Endothelial cell of umbilical vein (primary cell): ENCODE measurements at regions not wholly inside any gene's neighbourhood (a gene's known extent, or its start where the extent isn't known, plus 50 kb on each side); places are given as distances from the start of the nearest gene placed in this dataset.

Experiments used
- BruUV-seq: library from RNA; stranded (reverse); fragments of 400-500 nt; replicated peaks from 2 replicates; lab custom pipeline; 2021; lab: Mats Ljungman, UMichigan
- CTCF ChIA-PET: fragments of 300-600, 350-600 bp; sonication (Branson Sonifier 250); formaldehyde crosslinking; loops from one replicate; lab custom pipeline; 2021; ENCODE audit warnings: antibody characterized with exemption, inconsistent platforms; lab: Charles Lee
- POLR2A ChIA-PET: fragments of 300-600, 350-600 bp; sonication (Branson Sonifier 250); formaldehyde crosslinking; loops from one replicate; lab custom pipeline; 2021; ENCODE audit warnings: antibody characterized with exemption, inconsistent platforms; lab: Charles Lee
- DNase-seq: peaks from one replicate; pipeline ENCODE4 v3.0.0-alpha.2; 2011; ENCODE audit warnings: low read depth, low spot score
- FAIRE-seq: peaks from 2 replicates; lab custom pipeline; 2011; peaks lifted over from hg19 to GRCh38; lab: Jason Lieb, UNC
- H2AFZ ChIP-seq: 2 replicates; pipeline ENCODE4 v1.6.0; 2012; ENCODE audit warnings: low read depth, low read length, control low read depth, inconsistent platforms
- H3K27ac ChIP-seq: 2 replicates; pipeline ENCODE4 v1.5.1; 2011; ENCODE audit warnings: low read depth, mild to moderate bottlenecking, control low read depth, low read length, moderate library complexity; ENCODE audit not compliant: insufficient read depth
- H3K27me3 ChIP-seq, 2 experiments: 2 replicates each; pipeline versions ENCODE4 v1.6.0 to v1.6.1; 2011; ENCODE audit warnings: low read length in 2 of 2, mixed read lengths in 1 of 2; ENCODE audit not compliant: control insufficient read depth in 2 of 2, insufficient read depth in 2 of 2
- H3K36me3 ChIP-seq, 2 experiments: 2 replicates in 1 of 2; 3 replicates in 1 of 2; pipeline ENCODE4 v1.5.1; 2011; ENCODE audit warnings: low read length in 2 of 2, mild to moderate bottlenecking in 1 of 2, moderate library complexity in 1 of 2; ENCODE audit not compliant: control insufficient read depth in 2 of 2, insufficient read depth in 2 of 2; ENCODE audit errors: extremely low read depth in 1 of 2
- H3K4me1 ChIP-seq: 3 replicates; pipeline ENCODE4 v1.5.1; 2011; ENCODE audit warnings: mild to moderate bottlenecking, low read length; ENCODE audit not compliant: control insufficient read depth, insufficient read depth; ENCODE audit errors: extremely low read depth
- H3K4me2 ChIP-seq: 2 replicates; pipeline ENCODE4 v1.6.1; 2011; ENCODE audit warnings: low read length, control low read depth, mixed read lengths; ENCODE audit not compliant: insufficient read depth
- H3K4me3 ChIP-seq, 3 experiments: fragments of 200-600 bp in 1 of 3; sonication (generic), shearing (Covaris generic) in 1 of 3; replicated peaks in 1 of 3; 2 replicates each; pipeline ENCODE4 v1.5.1; 2011 to 2016; ENCODE audit warnings: control low read depth in 3 of 3, low read length in 3 of 3, mild to moderate bottlenecking in 2 of 3, inconsistent platforms in 1 of 3, low read depth in 1 of 3, moderate library complexity in 1 of 3; ENCODE audit not compliant: insufficient read depth in 1 of 3
- H3K79me2 ChIP-seq: 2 replicates; pipeline ENCODE4 v1.6.0; 2012; ENCODE audit warnings: low read length, inconsistent platforms; ENCODE audit not compliant: control insufficient read depth, insufficient read depth
- H3K9ac ChIP-seq: replicated peaks from 2 replicates; pipeline ENCODE3; 2011; ENCODE audit warnings: low read length, control low read depth; ENCODE audit not compliant: insufficient read depth; ENCODE audit errors: extremely low read depth
- H3K9me1 ChIP-seq: replicated peaks from 3 replicates; pipeline ENCODE4 v1.6.0; 2011; ENCODE audit warnings: mild to moderate bottlenecking, low read length; ENCODE audit not compliant: control insufficient read depth, insufficient read depth; ENCODE audit errors: extremely low read depth
- H3K9me3 ChIP-seq: replicated peaks from 2 replicates; pipeline ENCODE4 v1.5.1; 2012; ENCODE audit warnings: low read length, inconsistent platforms; ENCODE audit not compliant: control insufficient read depth, insufficient read depth
- H4K20me1 ChIP-seq: replicated peaks from 2 replicates; pipeline ENCODE3; 2011; ENCODE audit warnings: mild to moderate bottlenecking, low read length; ENCODE audit not compliant: control insufficient read depth, insufficient read depth; ENCODE audit errors: extremely low read depth
- CTCF ChIP-seq, 2 donors: IDR thresholded peaks; 1 replicate in 1 of 2; 2 replicates in 1 of 2; pipeline ENCODE4 v1.5.1; 2011; ENCODE audit warnings: low read length in 2 of 2, mild to moderate bottlenecking in 2 of 2, moderate library complexity in 2 of 2, control low read depth in 1 of 2, inconsistent platforms in 1 of 2, low read depth in 1 of 2; ENCODE audit not compliant: insufficient read depth in 1 of 2; ENCODE audit errors: extremely low read depth in 1 of 2
- EZH2 ChIP-seq: IDR thresholded peaks from 2 replicates; pipeline ENCODE4 v1.6.1; 2012; ENCODE audit warnings: borderline replicate concordance, low read depth, mild to moderate bottlenecking, moderate library complexity, low read length, inconsistent platforms; ENCODE audit not compliant: severe bottlenecking
- FOS ChIP-seq: IDR thresholded peaks from 2 replicates; pipeline ENCODE4 v1.6.1; 2011; ENCODE audit warnings: mild to moderate bottlenecking, low read length, moderate library complexity, borderline replicate concordance; ENCODE audit not compliant: insufficient read depth
- GATA2 ChIP-seq: IDR thresholded peaks from 2 replicates; pipeline ENCODE4 v1.7.0; 2011; ENCODE audit warnings: low read depth, mild to moderate bottlenecking, moderate library complexity, mixed read lengths, low read length; ENCODE audit not compliant: insufficient read length, insufficient read depth
- MAX ChIP-seq: IDR thresholded peaks from 2 replicates; pipeline ENCODE4 v1.6.1; 2011; ENCODE audit not compliant: insufficient read depth, insufficient read length
- POLR2AphosphoS5 ChIP-seq: IDR thresholded peaks from 2 replicates; pipeline ENCODE4 v1.6.1; 2012; ENCODE audit warnings: low read depth, mild to moderate bottlenecking, control low read depth, low read length, moderate library complexity; ENCODE audit not compliant: insufficient read depth
- dilution Hi-C: fragments of 300-500 bp; cut with MboI; formaldehyde crosslinking; loops from one replicate; pipeline ENCODE4 v1.15.0; 2019; ENCODE audit warnings: low sequenced_read_pairs; ENCODE audit not compliant: extremely low pct_ligation_motif_present
- intact Hi-C: fragments of 100-400 bp; cut with micrococcal nuclease; formaldehyde crosslinking; loops from one replicate; pipeline ENCODE4 v1.10.0; 2022

GRCh38 chrY:8041238-8041637, 1129.7 kb upstream of the AMELY start:
- DNase-seq (no peak), FAIRE-seq (no peak)
- H3K4me3 ChIP-seq, result no peak overlapping the region
- H3K27ac ChIP-seq, result no peak overlapping the region
- no peak overlapping the region for H3K9ac ChIP-seq
- no peaks in the 10 kb centered on the region for H3K36me3 ChIP-seq
- intact Hi-C loops (no loop called here), dilution Hi-C loops (no loop called here)
- TF ChIP-seq MAX (no peak), POLR2AphosphoS5 (no peak), FOS (no peak), CTCF (IDR thresholded peaks at IDR 0.05; ENCODE audit: extremely low read depth in 1 of 2, insufficient read depth in 1 of 2, low read depth in 1 of 2, low read length in 2 of 2) (no peak)
- H2AFZ ChIP-seq, result no peak overlapping the region
- no peaks in the 10 kb centered on the region for H3K4me1 ChIP-seq
- H3K9me1 ChIP-seq, result no peaks in the 10 kb centered on the region
- ChIA-PET POLR2A (no interaction called here), CTCF (no interaction called here)
- H3K4me2 ChIP-seq, result no peak overlapping the region
- BruUV-seq, result no TSS peak
- no peaks in the 10 kb centered on the region for H3K79me2 ChIP-seq
- H3K27me3 ChIP-seq, result no peaks in the 10 kb centered on the region
- H3K9me3 ChIP-seq, result no peaks in the 10 kb centered on the region
- H4K20me1 ChIP-seq, result no peaks in the 10 kb centered on the region

- no peaks in the 10 kb centered on the region for H3K36me3 ChIP-seq
- no peak overlapping the region for H2AFZ ChIP-seq
- no TSS peak for BruUV-seq
- no peak for TF ChIP-seq MAX
- TF ChIP-seq EZH2, result no peak
- TF ChIP-seq POLR2AphosphoS5, result no peak
- no peak for TF ChIP-seq GATA2
- H3K79me2 ChIP-seq, result no peaks in the 10 kb centered on the region
- CTCF ChIA-PET, result no interaction called here
- H3K9me1 ChIP-seq, result no peaks in the 10 kb centered on the region
- FAIRE-seq (no peak), DNase-seq (no peak)
- intact Hi-C loops (no loop called here), dilution Hi-C loops (no loop called here)
- no peaks in the 10 kb centered on the region for H4K20me1 ChIP-seq
- no peaks in the 10 kb centered on the region for H3K9me3 ChIP-seq
- H3K27me3 ChIP-seq, result no peaks in the 10 kb centered on the region
- no peak overlapping the region for H3K27ac ChIP-seq
- POLR2A ChIA-PET, result no interaction called here
- H3K4me1 ChIP-seq, result no peaks in the 10 kb centered on the region
- H3K4me2 ChIP-seq, result no peak overlapping the region
- no peak overlapping the region for H3K9ac ChIP-seq
- H3K4me3 ChIP-seq, result no peak overlapping the region
Observed at GRCh38 chrY:8036563-8036962, 1125.0 kb upstream of the AMELY start.
